T-helper 1 cell treated with Interleukin-12 subunit alpha and Interleukin-12 subunit beta and Interleukin-4 antibody, amounts not matched to agents 30 μg/mL and 1 μg/mL, for 36 hours (primary cell): ENCODE measurements at regions not wholly inside any gene's neighbourhood (a gene's known extent, or its start where the extent isn't known, plus 50 kb on each side); places are given as distances from the start of the nearest gene placed in this dataset.

Experiments
- H3K27ac Mint-ChIP-seq: one replicate; pipeline ENCODE4 v1.8.0; 2021; ENCODE audit warnings: mild to moderate bottlenecking, mixed read lengths
- H3K27me3 Mint-ChIP-seq: one replicate; pipeline ENCODE4 v1.8.0; 2021; ENCODE audit warnings: low read depth, mixed read lengths
- H3K36me3 Mint-ChIP-seq: one replicate; pipeline ENCODE4 v1.8.0; 2021; ENCODE audit warnings: low read depth, mixed read lengths
- H3K4me1 Mint-ChIP-seq: one replicate; pipeline ENCODE4 v1.8.0; 2021; ENCODE audit warnings: low read depth, mixed read lengths
- H3K4me3 Mint-ChIP-seq: one replicate; pipeline ENCODE4 v1.8.0; 2021; ENCODE audit warnings: mild to moderate bottlenecking, moderate library complexity, mixed read lengths
- H3K9me3 Mint-ChIP-seq: one replicate; pipeline ENCODE4 v1.8.0; 2021; ENCODE audit warnings: mixed read lengths

DNA sequence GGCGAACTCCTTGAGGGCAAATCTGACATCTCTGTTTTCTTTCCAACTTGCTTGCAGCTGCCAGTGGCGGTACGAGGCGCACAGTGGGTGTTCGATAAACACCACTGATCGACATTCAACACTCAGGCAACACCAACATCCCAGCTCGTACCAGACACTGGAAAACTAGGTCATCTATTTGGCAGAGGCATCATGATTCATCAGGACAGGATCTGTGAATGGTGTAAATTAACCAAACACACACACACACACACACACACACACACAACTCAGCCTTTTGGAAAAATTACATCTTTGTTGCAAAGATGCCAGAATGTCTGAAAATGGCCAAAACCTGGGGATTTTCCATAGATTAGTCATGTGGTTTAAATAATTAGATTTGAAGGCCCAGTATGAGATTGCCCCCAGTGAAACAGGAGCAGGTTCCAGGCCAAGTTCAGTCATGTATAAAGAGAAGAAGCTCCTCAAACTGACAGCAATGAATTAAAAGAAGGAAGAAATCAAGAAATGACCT, 150.5 kb upstream of the NCKAP5 start:
- Mint-ChIP-seq H3K4me1 (no peaks in the 10 kb centered on the region), H3K4me3 (no peak overlapping the region), H3K36me3 (no peaks in the 10 kb centered on the region), H3K9me3 (no peaks in the 10 kb centered on the region), H3K27ac (no peak overlapping the region), H3K27me3 (no peaks in the 10 kb centered on the region)

- no peak overlapping the region for H3K4me3 Mint-ChIP-seq
- no peaks in the 10 kb centered on the region for H3K4me1 Mint-ChIP-seq
- no peaks in the 10 kb centered on the region for H3K36me3 Mint-ChIP-seq
- no peak overlapping the region for H3K27ac Mint-ChIP-seq
- no peaks in the 10 kb centered on the region for H3K9me3 Mint-ChIP-seq
- H3K27me3 Mint-ChIP-seq, result no peaks in the 10 kb centered on the region
Measured at GRCh38 chr2:133720429-133720828, 152.2 kb upstream of the NCKAP5 start.

GRCh38 chr2:133721118-133721517, 152.9 kb upstream of the NCKAP5 start:
- H3K4me3 Mint-ChIP-seq, result no peak overlapping the region
- H3K4me1 Mint-ChIP-seq, result no peaks in the 10 kb centered on the region
- no peaks in the 10 kb centered on the region for H3K27me3 Mint-ChIP-seq
- no peaks in the 10 kb centered on the region for H3K9me3 Mint-ChIP-seq
- no peaks in the 10 kb centered on the region for H3K36me3 Mint-ChIP-seq
- H3K27ac Mint-ChIP-seq, result no peak overlapping the region

- no peaks in the 10 kb centered on the region for H3K36me3 Mint-ChIP-seq
- H3K4me1 Mint-ChIP-seq, result peaks cover 1% of the 10 kb centered on the region
- no peak overlapping the region for H3K4me3 Mint-ChIP-seq
- H3K9me3 Mint-ChIP-seq, result no peaks in the 10 kb centered on the region
- no peak overlapping the region for H3K27ac Mint-ChIP-seq
- no peaks in the 10 kb centered on the region for H3K27me3 Mint-ChIP-seq
Measured at GRCh38 chr2:133723133-133723532, 154.9 kb upstream of the NCKAP5 start.

DNA sequence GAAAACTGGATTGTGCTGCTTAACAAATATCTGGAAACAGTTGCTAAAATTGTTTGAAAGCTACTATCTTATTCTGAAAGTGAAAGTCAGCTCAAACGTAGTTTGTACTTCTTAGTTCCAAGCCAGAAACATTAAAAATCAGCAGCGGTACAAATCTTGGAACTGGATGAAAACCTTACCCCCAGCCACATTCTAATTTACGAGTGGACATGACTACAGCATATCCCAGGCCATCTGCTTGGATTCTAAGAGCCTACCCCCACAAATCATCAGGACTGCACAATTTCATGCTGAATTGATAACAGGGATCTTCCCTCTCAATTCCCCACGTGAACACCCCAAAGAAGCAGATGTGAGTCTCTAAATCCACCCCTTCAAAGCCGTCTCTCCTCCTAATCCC, 158.7 kb upstream of the NCKAP5 start:
- no peaks in the 10 kb centered on the region for H3K9me3 Mint-ChIP-seq
- no peak overlapping the region for H3K27ac Mint-ChIP-seq
- H3K4me3 Mint-ChIP-seq, result no peak overlapping the region
- H3K36me3 Mint-ChIP-seq, result no peaks in the 10 kb centered on the region
- no peaks in the 10 kb centered on the region for H3K27me3 Mint-ChIP-seq
- peaks cover 1% of the 10 kb centered on the region for H3K4me1 Mint-ChIP-seq

DNA sequence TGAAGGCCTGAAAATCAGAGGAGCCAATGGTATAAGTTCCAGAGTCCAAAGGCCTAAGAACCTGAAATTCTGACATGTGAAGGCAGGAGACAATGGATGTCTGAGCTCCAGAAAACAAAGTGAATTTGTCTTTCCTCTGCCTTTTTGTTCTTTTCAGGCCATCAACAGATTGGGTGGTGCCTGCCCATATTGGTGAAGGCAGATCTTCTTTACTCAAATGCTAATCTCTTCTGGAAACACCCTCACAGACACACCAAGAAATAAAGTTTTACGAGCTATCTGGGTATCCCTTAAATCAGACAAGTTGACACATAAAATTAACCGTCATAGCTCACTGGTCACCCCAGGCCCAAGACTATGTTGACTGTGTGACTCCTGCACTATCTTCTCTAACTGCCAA, 163.8 kb upstream of the NCKAP5 start:
- H3K9me3 Mint-ChIP-seq, result no peaks in the 10 kb centered on the region

GRCh38 chr2:133732982-133733900, 165.0 kb upstream of the NCKAP5 start:
- Mint-ChIP-seq H3K36me3 (no peaks in the 10 kb centered on the region), H3K9me3 (no peaks in the 10 kb centered on the region), H3K27ac (no peak overlapping the region), H3K4me3 (no peak overlapping the region), H3K27me3 (no peaks in the 10 kb centered on the region), H3K4me1 (no peaks in the 10 kb centered on the region)

More for the DNA sequence above, 163.8 kb upstream of the NCKAP5 start:
- Mint-ChIP-seq H3K4me1 (peaks cover 1% of the 10 kb centered on the region), H3K27me3 (no peaks in the 10 kb centered on the region), H3K36me3 (no peaks in the 10 kb centered on the region), H3K4me3 (no peak overlapping the region), H3K27ac (no peak overlapping the region)

DNA sequence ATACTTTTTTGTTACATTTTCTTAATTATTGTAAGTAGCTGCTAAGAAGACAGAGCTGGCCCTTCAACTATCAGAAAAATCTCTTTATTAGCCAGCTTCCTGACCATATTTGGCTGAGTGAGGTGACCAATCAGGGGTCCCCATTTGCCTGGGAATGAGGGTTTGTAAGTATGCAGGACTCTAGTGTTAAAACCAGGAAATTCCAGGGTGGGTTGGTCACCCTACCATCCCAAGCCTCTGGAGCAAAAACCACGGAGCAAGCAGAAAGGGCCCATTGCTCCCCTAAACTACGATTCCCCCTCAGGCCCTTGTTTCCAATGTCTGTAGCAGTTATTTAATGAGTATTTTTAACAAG, 165.6 kb upstream of the NCKAP5 start:
- H3K4me1 Mint-ChIP-seq, result no peaks in the 10 kb centered on the region

GRCh38 chr2:133734716-133735495, 166.6 kb upstream of the NCKAP5 start:
- H3K4me1 Mint-ChIP-seq, result no peaks in the 10 kb centered on the region
- no peak overlapping the region for H3K4me3 Mint-ChIP-seq
- H3K27ac Mint-ChIP-seq, result no peak overlapping the region
- H3K9me3 Mint-ChIP-seq, result no peaks in the 10 kb centered on the region
- H3K27me3 Mint-ChIP-seq, result no peaks in the 10 kb centered on the region
- no peaks in the 10 kb centered on the region for H3K36me3 Mint-ChIP-seq

More for the DNA sequence above, 165.6 kb upstream of the NCKAP5 start:
- Mint-ChIP-seq H3K36me3 (no peaks in the 10 kb centered on the region), H3K4me3 (no peak overlapping the region), H3K27me3 (no peaks in the 10 kb centered on the region), H3K9me3 (no peaks in the 10 kb centered on the region), H3K27ac (no peak overlapping the region)

GRCh38 chr2:133736674-133737073, 168.4 kb upstream of the NCKAP5 start:
- Mint-ChIP-seq H3K27me3 (no peaks in the 10 kb centered on the region), H3K36me3 (no peaks in the 10 kb centered on the region), H3K9me3 (no peaks in the 10 kb centered on the region), H3K4me1 (no peaks in the 10 kb centered on the region), H3K4me3 (no peak overlapping the region), H3K27ac (no peak overlapping the region)

GRCh38 chr2:133737242-133737993, 169.2 kb upstream of the NCKAP5 start:
- no peaks in the 10 kb centered on the region for H3K36me3 Mint-ChIP-seq
- no peak overlapping the region for H3K4me3 Mint-ChIP-seq
- no peaks in the 10 kb centered on the region for H3K4me1 Mint-ChIP-seq
- no peaks in the 10 kb centered on the region for H3K9me3 Mint-ChIP-seq
- H3K27me3 Mint-ChIP-seq, result no peaks in the 10 kb centered on the region
- H3K27ac Mint-ChIP-seq, result no peak overlapping the region

GRCh38 chr2:133739039-133739438, 170.8 kb upstream of the NCKAP5 start:
- H3K36me3 Mint-ChIP-seq, result no peaks in the 10 kb centered on the region
- H3K4me1 Mint-ChIP-seq, result no peaks in the 10 kb centered on the region
- H3K9me3 Mint-ChIP-seq, result no peaks in the 10 kb centered on the region
- no peak overlapping the region for H3K27ac Mint-ChIP-seq
- no peaks in the 10 kb centered on the region for H3K27me3 Mint-ChIP-seq
- no peak overlapping the region for H3K4me3 Mint-ChIP-seq

- H3K27me3 Mint-ChIP-seq, result no peaks in the 10 kb centered on the region
- no peaks in the 10 kb centered on the region for H3K4me1 Mint-ChIP-seq
- no peaks in the 10 kb centered on the region for H3K36me3 Mint-ChIP-seq
- H3K9me3 Mint-ChIP-seq, result no peaks in the 10 kb centered on the region
- no peak overlapping the region for H3K4me3 Mint-ChIP-seq
- H3K27ac Mint-ChIP-seq, result no peak overlapping the region
Measured at GRCh38 chr2:133740500-133740899, 172.2 kb upstream of the NCKAP5 start.

- Mint-ChIP-seq H3K9me3 (no peaks in the 10 kb centered on the region), H3K27me3 (no peaks in the 10 kb centered on the region), H3K4me3 (no peak overlapping the region), H3K27ac (no peak overlapping the region), H3K36me3 (no peaks in the 10 kb centered on the region), H3K4me1 (no peaks in the 10 kb centered on the region)
Measured at GRCh38 chr2:133748007-133748700, 179.9 kb upstream of the NCKAP5 start.
